BLaER1 (cell line): ENCODE measurements at regions not wholly inside any gene's neighbourhood (a gene's known extent, or its start where the extent isn't known, plus 50 kb on each side); places are given as distances from the start of the nearest gene placed in this dataset.

Source experiments
- H3K27ac ChIP-seq: shearing (Covaris generic); formaldehyde crosslinking; 2 replicates; pipeline ENCODE4 v1.8.1; 2022
- H3K27me3 ChIP-seq: shearing (Covaris generic); formaldehyde crosslinking; 2 replicates; pipeline ENCODE4 v1.8.1; 2022
- H3K36me3 ChIP-seq: shearing (Covaris generic); formaldehyde crosslinking; 2 replicates; pipeline ENCODE4 v1.8.1; 2022
- H3K4me1 ChIP-seq: shearing (Covaris generic); formaldehyde crosslinking; 2 replicates; pipeline ENCODE4 v1.8.1; 2022
- H3K4me2 ChIP-seq: shearing (Covaris generic); formaldehyde crosslinking; 2 replicates; pipeline ENCODE4 v1.8.1; 2022
- H3K4me3 ChIP-seq: shearing (Covaris generic); formaldehyde crosslinking; 2 replicates; pipeline ENCODE4 v1.8.1; 2022
- H3K9ac ChIP-seq: shearing (Covaris generic); formaldehyde crosslinking; 2 replicates; pipeline ENCODE4 v1.8.1; 2022
- H3K9me3 ChIP-seq: shearing (Covaris generic); formaldehyde crosslinking; 2 replicates; pipeline ENCODE4 v1.8.1; 2022
- H4K20me1 ChIP-seq: shearing (Covaris generic); formaldehyde crosslinking; 2 replicates; pipeline ENCODE4 v1.8.1; 2022
- Cebpa-rat ChIP-seq: shearing (Covaris generic); IDR thresholded peaks from 2 replicates; pipeline ENCODE4 v1.8.1; 2022

DNA sequence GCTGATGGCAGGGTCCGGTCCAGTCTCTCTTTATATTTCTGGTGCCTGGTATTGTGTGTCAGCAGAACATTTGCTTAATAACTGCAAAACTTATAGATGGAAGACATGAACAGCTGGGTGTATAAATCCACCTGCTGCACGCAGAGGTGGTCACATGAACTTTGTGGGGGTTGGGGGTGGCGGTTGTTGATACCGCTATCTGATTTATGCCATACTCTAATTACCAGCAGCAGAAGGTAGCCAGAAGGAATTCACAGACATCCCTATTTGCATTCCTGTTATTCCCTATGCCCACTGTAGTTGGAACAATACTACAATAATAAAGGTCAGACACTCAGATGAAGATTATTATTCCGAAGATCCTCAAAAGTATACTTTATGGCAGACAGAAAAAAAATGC lies 121.6 kb upstream of the PUDP start:
- H3K27ac ChIP-seq = no peak overlapping the region
- no peak overlapping the region for H3K4me3 ChIP-seq
- H3K4me2 ChIP-seq = no peak overlapping the region
- H3K9ac ChIP-seq = no peak overlapping the region
- no peaks in the 10 kb centered on the region; the same call in 1 of the 2 replicates for H3K4me1 ChIP-seq
- no peaks in the 10 kb centered on the region for H3K9me3 ChIP-seq
- H4K20me1 ChIP-seq = no peaks in the 10 kb centered on the region
- H3K27me3 ChIP-seq = no peaks in the 10 kb centered on the region
- no peak for TF ChIP-seq Cebpa-rat
- no peaks in the 10 kb centered on the region for H3K36me3 ChIP-seq

DNA sequence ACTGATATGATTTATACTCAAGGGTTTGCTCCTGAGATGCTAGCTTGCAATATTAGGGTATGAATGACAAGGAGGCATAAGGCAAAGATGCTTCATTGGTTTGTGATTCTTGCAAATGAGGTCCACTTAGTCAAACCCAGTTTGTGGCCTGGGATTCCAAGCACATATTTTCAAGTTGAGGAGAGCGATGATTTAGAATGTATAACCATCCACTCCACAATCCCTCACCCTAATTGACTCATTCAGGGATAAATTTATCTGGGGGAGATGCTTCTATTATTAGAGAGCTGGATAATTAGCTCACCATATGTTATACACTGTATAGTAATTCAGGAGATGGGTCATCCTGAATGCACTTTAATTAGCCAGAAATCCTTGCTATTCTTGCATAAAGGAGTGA lies 118.3 kb upstream of the PUDP start:
- no peak overlapping the region for H3K9ac ChIP-seq
- no peak for TF ChIP-seq Cebpa-rat

DNA sequence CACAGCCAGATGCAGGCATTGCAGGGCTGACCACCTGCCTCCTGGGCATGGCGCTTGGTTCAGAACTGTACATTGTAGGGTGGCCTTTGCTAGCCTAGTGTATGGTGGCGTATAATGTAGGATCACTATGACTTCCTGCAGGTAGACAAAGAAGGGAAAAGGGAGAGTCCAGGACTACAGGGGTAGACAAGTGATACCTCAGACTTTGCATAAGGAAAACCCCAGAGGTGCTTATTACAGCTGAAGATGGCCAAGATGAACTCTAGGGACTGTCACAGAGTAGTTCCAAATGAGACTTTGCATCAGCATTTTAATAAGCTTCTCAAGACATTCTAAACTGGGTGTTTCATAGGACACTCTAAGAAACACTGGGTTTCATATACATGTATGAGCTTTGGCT lies 116.4 kb upstream of the PUDP start:
- H3K9ac ChIP-seq = no peak overlapping the region
- H4K20me1 ChIP-seq = no peaks in the 10 kb centered on the region
- H3K27ac ChIP-seq = no peak overlapping the region
- H3K36me3 ChIP-seq = peaks cover 8% of the 10 kb centered on the region
- H3K27me3 ChIP-seq = no peaks in the 10 kb centered on the region
- H3K4me3 ChIP-seq = no peak overlapping the region
- peaks cover 3% of the 10 kb centered on the region; the same call in 1 of the 2 replicates for H3K9me3 ChIP-seq
- no peak overlapping the region for H3K4me2 ChIP-seq
- no peak for TF ChIP-seq Cebpa-rat
- peaks cover 22% of the 10 kb centered on the region for H3K4me1 ChIP-seq

More for the DNA sequence above, 118.3 kb upstream of the PUDP start:
- H3K36me3 ChIP-seq = no peaks in the 10 kb centered on the region; the same call in 1 of the 2 replicates
- no peaks in the 10 kb centered on the region for H4K20me1 ChIP-seq
- no peak overlapping the region for H3K4me3 ChIP-seq
- H3K27me3 ChIP-seq = no peaks in the 10 kb centered on the region
- H3K4me1 ChIP-seq = peaks cover 19% of the 10 kb centered on the region
- no peak overlapping the region for H3K4me2 ChIP-seq
- H3K9me3 ChIP-seq = no peaks in the 10 kb centered on the region
- H3K27ac ChIP-seq = no peak overlapping the region

DNA sequence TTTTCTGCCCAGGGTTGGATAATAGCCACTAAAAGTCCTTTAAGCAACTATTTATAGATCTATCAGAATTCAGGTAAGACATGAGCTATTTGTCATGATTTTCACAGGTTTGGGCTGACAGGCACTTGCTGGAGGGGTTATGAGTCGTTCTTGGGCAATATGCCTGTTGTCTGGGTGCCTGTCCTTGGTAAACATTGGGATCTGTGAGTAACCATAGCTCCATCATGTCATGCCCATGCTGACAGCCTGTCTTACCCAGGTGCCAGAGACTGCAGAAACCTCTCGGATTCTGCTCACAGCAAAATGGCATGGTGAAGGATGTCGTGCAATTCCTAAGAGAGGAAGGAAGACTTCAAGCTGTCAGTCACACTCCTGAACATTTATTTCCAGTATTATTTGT lies 116.0 kb upstream of the PUDP start:
- Histone ChIP-seq H3K27ac (no peak overlapping the region), H3K9ac (no peak overlapping the region), H3K36me3 (peaks cover 12% of the 10 kb centered on the region), H3K27me3 (no peaks in the 10 kb centered on the region), H3K4me3 (no peak overlapping the region), H4K20me1 (no peaks in the 10 kb centered on the region), H3K9me3 (peaks cover 8% of the 10 kb centered on the region; the same call in 1 of the 2 replicates), H3K4me2 (no peak overlapping the region), H3K4me1 (peaks cover 22% of the 10 kb centered on the region)
- TF ChIP-seq Cebpa-rat = no peak

DNA sequence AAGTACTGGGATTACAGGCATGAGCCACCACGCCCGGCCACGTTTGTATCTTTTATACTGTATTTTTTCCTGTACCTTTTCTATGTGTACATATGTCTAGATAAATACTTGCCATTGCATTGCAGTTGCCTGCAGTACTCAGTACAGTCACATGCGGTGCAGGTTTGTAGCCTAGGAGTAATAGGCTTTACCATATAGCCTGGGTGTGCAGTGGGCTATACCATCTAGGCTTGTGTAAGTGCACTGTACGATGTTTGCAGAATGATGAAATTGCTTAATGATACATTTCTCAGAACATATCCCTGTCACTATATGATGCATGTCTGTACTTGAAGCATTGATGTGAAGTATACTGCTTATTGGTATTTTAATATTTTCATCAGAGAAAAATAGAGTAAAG lies 115.4 kb upstream of the PUDP start:
- Histone ChIP-seq H3K9me3 (peaks cover 8% of the 10 kb centered on the region; the same call in 1 of the 2 replicates), H3K4me1 (peaks cover 22% of the 10 kb centered on the region), H3K4me2 (0 out of 2 replicates have a peak overlapping the region, but pooled peaks have one; percentile 30), H3K27me3 (no peaks in the 10 kb centered on the region), H4K20me1 (no peaks in the 10 kb centered on the region), H3K27ac (no peak overlapping the region), H3K9ac (no peak overlapping the region), H3K4me3 (no peak overlapping the region), H3K36me3 (peaks cover 12% of the 10 kb centered on the region)
- TF ChIP-seq Cebpa-rat = no peak

DNA sequence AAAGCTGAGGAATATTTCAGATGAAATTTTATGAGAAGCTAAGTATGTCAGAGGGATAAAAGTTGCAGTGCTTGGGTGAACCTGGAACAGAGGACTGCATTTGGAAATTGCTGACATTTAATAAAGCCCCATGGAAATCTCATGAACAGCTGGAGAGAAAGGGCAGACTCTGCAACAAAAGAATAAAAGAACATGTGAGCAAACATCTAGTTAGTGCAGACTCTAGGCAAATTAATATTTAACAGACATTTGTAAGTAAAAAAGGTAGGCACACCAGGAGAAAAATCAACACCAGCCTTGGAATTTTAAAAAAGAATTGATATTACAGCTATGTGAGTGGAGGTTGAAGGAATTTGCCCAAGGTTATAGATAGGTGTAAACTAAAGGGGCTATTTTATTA lies 114.6 kb upstream of the PUDP start:
- Histone ChIP-seq H3K9me3 (peaks cover 8% of the 10 kb centered on the region; the same call in 1 of the 2 replicates), H3K27ac (no peak overlapping the region), H3K4me1 (peaks cover 22% of the 10 kb centered on the region), H3K4me2 (peak overlapping the region; percentile 30; the same call in 1 of the 2 replicates), H3K27me3 (no peaks in the 10 kb centered on the region), H3K4me3 (no peak overlapping the region), H4K20me1 (no peaks in the 10 kb centered on the region), H3K36me3 (peaks cover 13% of the 10 kb centered on the region), H3K9ac (no peak overlapping the region)
- no peak for TF ChIP-seq Cebpa-rat

DNA sequence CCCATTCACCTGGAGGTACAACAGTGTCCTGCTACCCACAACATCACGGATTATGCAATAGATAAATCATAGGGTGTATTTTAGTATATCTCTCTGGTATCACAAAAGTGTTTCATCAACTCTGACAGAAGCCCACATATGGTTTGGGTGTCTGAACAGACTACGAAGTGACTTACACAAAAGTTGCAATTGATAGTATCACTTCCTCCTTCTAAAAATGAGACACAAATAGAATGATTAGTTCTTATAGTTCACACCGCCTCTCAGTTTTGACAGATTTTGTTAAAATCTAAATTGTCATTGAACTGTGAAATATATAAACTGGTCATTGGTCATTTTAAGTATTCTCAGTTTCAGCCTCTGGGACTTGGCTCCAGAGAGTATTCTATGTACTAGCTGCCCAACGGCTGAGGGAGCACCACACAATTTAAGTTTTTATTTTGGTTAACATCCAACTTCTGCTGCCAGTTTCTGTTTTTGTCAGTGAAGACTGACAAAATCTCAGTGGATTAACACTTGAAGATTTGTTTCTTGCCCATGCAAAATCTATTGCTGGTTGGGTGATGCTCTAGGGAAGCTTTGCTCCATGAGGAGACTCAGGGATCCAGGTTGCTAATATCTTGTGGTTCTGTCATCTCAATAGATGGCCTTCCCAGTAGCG lies 113.8 kb upstream of the PUDP start:
- Histone ChIP-seq H3K9ac (no peak overlapping the region), H3K4me2 (peak overlapping the region; percentile 43), H3K27me3 (no peaks in the 10 kb centered on the region), H3K27ac (no peak overlapping the region), H3K4me1 (peaks cover 22% of the 10 kb centered on the region), H3K4me3 (no peak overlapping the region), H3K36me3 (peaks cover 20% of the 10 kb centered on the region), H3K9me3 (peaks cover 14% of the 10 kb centered on the region), H4K20me1 (no peaks in the 10 kb centered on the region)
- TF ChIP-seq Cebpa-rat = no peak

DNA sequence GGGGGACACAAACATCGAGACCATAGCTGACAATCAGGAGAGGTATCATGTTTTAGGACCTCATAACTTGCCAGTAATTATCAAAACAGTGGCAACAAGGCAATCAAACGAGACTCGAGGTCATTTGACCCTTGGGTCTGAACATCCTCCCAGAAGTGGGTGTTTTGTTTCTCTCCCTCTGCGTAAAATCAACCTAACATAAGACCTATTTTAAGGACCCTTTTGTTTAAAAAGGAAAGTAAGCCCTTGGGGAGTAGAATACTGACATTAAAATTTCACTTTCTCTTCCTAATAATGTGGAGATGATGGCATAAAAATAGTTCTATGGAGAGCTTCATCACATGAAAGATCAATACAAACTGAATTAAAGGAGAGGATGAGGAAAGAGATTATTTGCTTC lies 106.2 kb upstream of the PUDP start:
- Histone ChIP-seq H3K27ac (peak overlapping the region; percentile 62), H3K36me3 (peaks cover 22% of the 10 kb centered on the region), H3K9me3 (peaks cover 25% of the 10 kb centered on the region), H3K4me3 (0 out of 2 replicates have a peak overlapping the region, but pooled peaks have one; percentile 6), H3K4me1 (peaks cover 30% of the 10 kb centered on the region), H4K20me1 (no peaks in the 10 kb centered on the region), H3K4me2 (peak overlapping the region; percentile 74), H3K27me3 (no peaks in the 10 kb centered on the region), H3K9ac (peak overlapping the region; percentile 41; the same call in 1 of the 2 replicates)
- TF ChIP-seq Cebpa-rat = no peak

DNA sequence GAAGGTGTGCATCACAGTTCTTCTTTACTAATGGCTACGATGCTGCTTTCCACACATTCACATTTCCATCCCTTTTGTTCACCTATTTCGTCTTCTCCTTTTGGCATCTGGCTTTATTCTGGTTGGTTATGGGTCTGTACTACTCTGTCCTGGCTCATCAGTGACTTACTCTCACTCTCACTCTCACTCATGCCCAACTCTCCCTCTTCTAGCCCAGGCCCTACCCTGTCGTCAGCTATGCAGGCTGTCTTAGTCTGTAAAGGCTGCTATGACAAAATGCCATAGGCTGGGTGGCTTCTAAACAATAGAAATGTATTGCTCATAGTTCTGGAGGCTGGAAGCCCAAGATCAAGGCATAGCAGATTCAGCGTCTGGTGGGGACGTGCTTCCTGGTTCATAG lies 105.6 kb upstream of the PUDP start:
- no peak for TF ChIP-seq Cebpa-rat
- Histone ChIP-seq H3K4me1 (peaks cover 30% of the 10 kb centered on the region), H3K9ac (peak overlapping the region; percentile 41; the same call in 1 of the 2 replicates), H3K4me3 (no peak overlapping the region), H3K4me2 (peak overlapping the region; percentile 74), H3K27me3 (no peaks in the 10 kb centered on the region), H4K20me1 (no peaks in the 10 kb centered on the region), H3K9me3 (peaks cover 26% of the 10 kb centered on the region), H3K36me3 (peaks cover 20% of the 10 kb centered on the region), H3K27ac (peak overlapping the region; percentile 62; the same call in 1 of the 2 replicates)

DNA sequence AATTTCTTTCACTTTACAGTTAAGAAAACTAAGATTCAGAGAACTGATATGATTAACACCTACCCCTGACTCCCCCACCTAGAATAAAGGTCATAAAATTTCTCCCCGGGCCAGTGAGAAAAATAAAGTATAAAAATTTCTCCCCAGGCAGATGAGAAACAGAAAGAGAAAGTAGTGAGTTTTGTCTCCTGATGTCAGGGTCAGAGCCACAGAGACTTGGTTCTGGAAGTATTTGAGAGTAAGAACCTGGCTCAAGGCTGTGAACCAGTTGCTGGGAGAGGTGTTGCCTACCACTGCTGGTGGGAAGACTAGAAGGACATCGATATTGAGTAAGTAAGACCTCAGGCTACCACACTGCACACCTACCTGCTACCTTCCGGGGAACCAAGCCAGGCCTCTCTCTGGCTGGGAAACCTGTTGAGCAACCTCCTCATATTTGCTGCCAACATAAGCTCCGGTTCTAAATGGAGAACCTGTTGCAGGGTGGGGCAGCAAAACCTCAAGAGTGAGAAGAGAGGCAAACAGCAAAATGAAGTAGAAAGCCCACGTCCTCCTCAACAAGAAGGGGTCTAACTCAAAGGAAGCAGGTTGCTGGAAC lies 104.2 kb upstream of the PUDP start:
- no peak overlapping the region; the same call in 1 of the 2 replicates for H3K4me2 ChIP-seq
- no peak overlapping the region for H3K27ac ChIP-seq
- peaks cover 15% of the 10 kb centered on the region for H3K36me3 ChIP-seq
- H3K9me3 ChIP-seq = peaks cover 22% of the 10 kb centered on the region
- H3K27me3 ChIP-seq = no peaks in the 10 kb centered on the region
- no peak overlapping the region for H3K4me3 ChIP-seq
- peaks cover 30% of the 10 kb centered on the region for H3K4me1 ChIP-seq
- no peak for TF ChIP-seq Cebpa-rat
- no peak overlapping the region for H3K9ac ChIP-seq
- no peaks in the 10 kb centered on the region for H4K20me1 ChIP-seq
